Activated CD8-positive, alpha-beta T cell treated with anti-CD3 and anti-CD28 coated beads, Interleukin-2, amount 10 ng/mL, durations not matched to agents 7 days and 5 days (primary cell): ENCODE measurements at regions not wholly inside any gene's neighbourhood (a gene's known extent, or its start where the extent isn't known, plus 50 kb on each side); places are given as distances from the start of the nearest gene placed in this dataset.

Experiments used
- ATAC-seq: fragments of 150-1000 bp; cut with Tn5 transposase; one replicate; pipeline ENCODE4 v1.10.0; 2021; ENCODE audit warnings: moderate library complexity
- CTCF ChIA-PET: fragments of 350-600 bp; sonication (Branson Sonifier 250); formaldehyde crosslinking; loops from one replicate; lab custom pipeline; 2021; ENCODE audit warnings: antibody characterized with exemption; lab: Charles Lee
- POLR2A ChIA-PET: fragments of 350-600 bp; sonication (Branson Sonifier 250); formaldehyde crosslinking; loops from one replicate; lab custom pipeline; 2021; ENCODE audit warnings: antibody characterized with exemption; lab: Charles Lee
- DNase-seq: peaks from one replicate; pipeline ENCODE4 v3.0.0-alpha.2; 2020
- H3K27ac Mint-ChIP-seq: one replicate; pipeline ENCODE4 v1.8.0; 2021; ENCODE audit warnings: mild to moderate bottlenecking, mixed read lengths
- H3K27me3 Mint-ChIP-seq: one replicate; pipeline ENCODE4 v1.8.0; 2021; ENCODE audit warnings: low read depth, mixed read lengths
- H3K36me3 Mint-ChIP-seq: one replicate; pipeline ENCODE4 v1.8.0; 2021; ENCODE audit warnings: low read depth, mixed read lengths
- H3K4me1 Mint-ChIP-seq: one replicate; pipeline ENCODE4 v1.8.0; 2021; ENCODE audit warnings: low read depth, mixed read lengths
- H3K4me3 Mint-ChIP-seq: one replicate; pipeline ENCODE4 v1.8.0; 2021; ENCODE audit warnings: mild to moderate bottlenecking, mixed read lengths
- H3K9me3 Mint-ChIP-seq: one replicate; pipeline ENCODE4 v1.8.0; 2022; ENCODE audit warnings: mixed read lengths; ENCODE audit not compliant: insufficient read depth

DNA sequence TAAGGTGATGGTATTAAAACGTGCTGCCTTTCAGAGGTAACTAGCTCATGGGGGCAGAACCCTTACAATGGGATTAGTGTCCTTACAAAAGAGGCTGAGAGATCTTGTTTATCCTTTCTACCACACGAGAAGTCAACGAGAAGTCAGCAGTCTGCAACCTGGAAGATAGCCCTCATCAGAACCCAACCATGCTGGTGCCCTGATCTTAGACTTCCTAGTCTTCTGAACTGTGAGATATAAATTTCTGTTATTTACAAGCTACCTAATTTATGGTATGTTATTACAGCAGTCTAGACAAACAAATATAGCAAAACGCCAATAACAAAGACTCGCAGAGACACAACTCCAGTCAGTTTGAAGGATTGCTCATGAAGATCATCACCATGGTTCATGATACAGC is 157.5 kb upstream of the TMEM106B start:
- ChIA-PET CTCF (no interaction called here), POLR2A (no interaction called here)
- ATAC-seq, result no peak
- H3K9me3 Mint-ChIP-seq, result peaks cover 5% of the 10 kb centered on the region
- H3K4me1 Mint-ChIP-seq, result no peaks in the 10 kb centered on the region
- H3K36me3 Mint-ChIP-seq, result peaks cover 2% of the 10 kb centered on the region
- no peak for DNase-seq
- peaks cover 7% of the 10 kb centered on the region for H3K27me3 Mint-ChIP-seq
- H3K27ac Mint-ChIP-seq, result no peak overlapping the region
- H3K4me3 Mint-ChIP-seq, result no peak overlapping the region

GRCh38 chr7:12054830-12055229 is 156.3 kb upstream of the TMEM106B start:
- no peaks in the 10 kb centered on the region for H3K4me1 Mint-ChIP-seq
- H3K36me3 Mint-ChIP-seq, result peaks cover 2% of the 10 kb centered on the region
- no peak overlapping the region for H3K4me3 Mint-ChIP-seq

GRCh38 chr7:12056381-12056780 is 154.7 kb upstream of the TMEM106B start:
- ChIA-PET POLR2A (no interaction called here), CTCF (no interaction called here)
- Mint-ChIP-seq H3K27ac (no peak overlapping the region), H3K4me3 (no peak overlapping the region), H3K27me3 (peaks cover 7% of the 10 kb centered on the region), H3K9me3 (peaks cover 5% of the 10 kb centered on the region), H3K36me3 (peaks cover 2% of the 10 kb centered on the region), H3K4me1 (no peaks in the 10 kb centered on the region)
- ATAC-seq, result no peak
- DNase-seq, result no peak

More at GRCh38 chr7:12054830-12055229, 156.3 kb upstream of the TMEM106B start:
- no peak overlapping the region for H3K27ac Mint-ChIP-seq
- DNase-seq (no peak), ATAC-seq (no peak)
- peaks cover 5% of the 10 kb centered on the region for H3K27me3 Mint-ChIP-seq
- ChIA-PET POLR2A (no interaction called here), CTCF (interaction anchor here (1.2 kb wide), 1 partner anchor 268 kb away, joined by 3 read pairs; no protein-coding TSS in a partner anchor)
- H3K9me3 Mint-ChIP-seq, result peaks cover 5% of the 10 kb centered on the region

DNA sequence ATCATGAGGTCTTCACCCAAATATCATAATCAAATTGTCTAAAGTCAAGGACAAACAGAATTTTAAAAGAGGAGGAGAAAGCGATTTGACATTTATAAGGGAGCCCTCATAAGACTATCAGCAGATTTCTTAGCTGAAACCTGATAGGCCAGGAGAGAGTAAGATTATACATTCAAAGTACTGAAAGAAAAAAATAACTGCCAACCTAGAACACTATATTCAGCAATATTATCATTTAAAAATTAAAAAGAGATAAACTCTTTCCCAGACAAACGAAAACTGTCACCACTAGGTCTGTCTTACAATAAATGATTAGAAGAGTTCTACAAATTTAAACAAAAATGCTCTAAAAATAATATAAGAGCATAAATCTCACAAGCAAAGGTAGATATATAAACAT is 154.1 kb upstream of the TMEM106B start:
- Mint-ChIP-seq H3K27me3 (peaks cover 5% of the 10 kb centered on the region), H3K9me3 (peaks cover 5% of the 10 kb centered on the region), H3K27ac (no peak overlapping the region), H3K4me3 (no peak overlapping the region), H3K36me3 (peaks cover 2% of the 10 kb centered on the region), H3K4me1 (no peaks in the 10 kb centered on the region)
- no peak for DNase-seq
- POLR2A ChIA-PET, result no interaction called here
- no peak for ATAC-seq
- CTCF ChIA-PET, result no interaction called here

- CTCF ChIA-PET, result interaction anchor here (1.0 to 2.0 kb wide), 4 partner anchors 12 to 428 kb away, joined by 3 to 5 read pairs (median 4); no protein-coding TSS in a partner anchor
- POLR2A ChIA-PET, result no interaction called here
- H3K9me3 Mint-ChIP-seq, result peaks cover 5% of the 10 kb centered on the region
- H3K27me3 Mint-ChIP-seq, result peaks cover 9% of the 10 kb centered on the region
- no peaks in the 10 kb centered on the region for H3K36me3 Mint-ChIP-seq
- no peak overlapping the region for H3K4me3 Mint-ChIP-seq
- no peak overlapping the region for H3K27ac Mint-ChIP-seq
- H3K4me1 Mint-ChIP-seq, result no peaks in the 10 kb centered on the region
- DNase-seq, result peak; percentile 24
- ATAC-seq, result no peak
Measured at GRCh38 chr7:12062062-12062461, 149.0 kb upstream of the TMEM106B start.

DNA sequence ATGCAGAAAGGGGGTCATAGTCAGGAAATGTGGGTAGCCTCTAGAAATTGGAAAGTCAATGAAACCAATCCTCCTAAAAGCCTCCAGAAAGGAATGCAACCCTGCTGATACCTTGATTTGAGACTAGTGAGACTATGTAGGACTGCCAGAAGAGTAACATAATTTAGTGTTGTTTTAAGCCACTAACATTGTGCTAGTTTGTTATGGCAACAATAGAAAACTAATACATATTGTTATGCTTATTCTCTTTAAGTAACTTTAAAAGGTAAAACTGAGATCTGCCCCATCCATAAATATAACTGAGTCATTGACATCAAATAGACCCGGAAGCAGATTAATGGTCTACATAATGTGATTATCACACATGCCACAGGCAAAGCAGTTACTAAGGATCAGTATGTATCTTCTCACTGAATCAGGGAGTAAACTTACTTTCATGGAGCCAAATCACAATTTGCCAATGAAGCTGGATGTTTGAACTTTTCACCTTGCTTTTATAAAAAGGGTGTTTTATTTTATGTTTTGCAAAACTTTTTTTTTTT is 146.4 kb upstream of the TMEM106B start:
- H3K27ac Mint-ChIP-seq, result no peak overlapping the region
- H3K4me1 Mint-ChIP-seq, result no peaks in the 10 kb centered on the region
- peaks cover 7% of the 10 kb centered on the region for H3K27me3 Mint-ChIP-seq
- no peaks in the 10 kb centered on the region for H3K9me3 Mint-ChIP-seq
- CTCF ChIA-PET, result interaction anchor here (0.5 to 1.3 kb wide), 2 partner anchors 47 to 176 kb away, joined by 3 read pairs; no protein-coding TSS in a partner anchor
- DNase-seq (no peak), ATAC-seq (no peak)
- H3K4me3 Mint-ChIP-seq, result no peak overlapping the region
- no peaks in the 10 kb centered on the region for H3K36me3 Mint-ChIP-seq
- POLR2A ChIA-PET, result no interaction called here

GRCh38 chr7:12066004-12066403 is 145.1 kb upstream of the TMEM106B start:
- ChIA-PET POLR2A (no interaction called here), CTCF (interaction anchor here (0.8 kb wide), 1 partner anchor 225 kb away, joined by 3 read pairs; no protein-coding TSS in a partner anchor)
- no peaks in the 10 kb centered on the region for H3K9me3 Mint-ChIP-seq
- DNase-seq (no peak), ATAC-seq (no peak)
- H3K27me3 Mint-ChIP-seq, result peaks cover 7% of the 10 kb centered on the region
- no peak overlapping the region for H3K4me3 Mint-ChIP-seq
- H3K36me3 Mint-ChIP-seq, result no peaks in the 10 kb centered on the region
- H3K27ac Mint-ChIP-seq, result no peak overlapping the region
- no peaks in the 10 kb centered on the region for H3K4me1 Mint-ChIP-seq

DNA sequence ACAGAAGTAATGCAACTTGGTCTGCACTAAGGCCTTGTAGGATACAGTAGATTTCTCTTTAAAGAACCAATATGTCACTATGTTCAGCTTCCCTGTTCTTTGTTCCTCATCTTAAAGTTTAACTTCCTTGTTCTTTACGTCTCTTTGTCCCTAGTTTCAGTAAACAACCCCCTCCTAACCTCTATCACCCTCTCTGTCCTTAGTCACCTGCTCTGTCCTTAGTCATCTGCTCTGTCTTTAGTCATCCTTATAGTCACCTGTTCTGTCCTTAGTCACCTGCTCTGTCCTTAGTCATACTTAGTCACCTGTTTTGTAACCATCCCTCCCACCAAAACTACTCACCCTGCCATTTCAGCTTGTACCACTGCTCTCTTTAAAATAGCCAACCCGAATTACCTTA is 144.6 kb upstream of the TMEM106B start:
- DNase-seq, result no peak
- ChIA-PET POLR2A (no interaction called here), CTCF (no interaction called here)
- Mint-ChIP-seq H3K4me1 (no peaks in the 10 kb centered on the region), H3K27me3 (peaks cover 4% of the 10 kb centered on the region), H3K9me3 (no peaks in the 10 kb centered on the region), H3K27ac (no peak overlapping the region), H3K36me3 (no peaks in the 10 kb centered on the region), H3K4me3 (no peak overlapping the region)
- ATAC-seq, result no peak

DNA sequence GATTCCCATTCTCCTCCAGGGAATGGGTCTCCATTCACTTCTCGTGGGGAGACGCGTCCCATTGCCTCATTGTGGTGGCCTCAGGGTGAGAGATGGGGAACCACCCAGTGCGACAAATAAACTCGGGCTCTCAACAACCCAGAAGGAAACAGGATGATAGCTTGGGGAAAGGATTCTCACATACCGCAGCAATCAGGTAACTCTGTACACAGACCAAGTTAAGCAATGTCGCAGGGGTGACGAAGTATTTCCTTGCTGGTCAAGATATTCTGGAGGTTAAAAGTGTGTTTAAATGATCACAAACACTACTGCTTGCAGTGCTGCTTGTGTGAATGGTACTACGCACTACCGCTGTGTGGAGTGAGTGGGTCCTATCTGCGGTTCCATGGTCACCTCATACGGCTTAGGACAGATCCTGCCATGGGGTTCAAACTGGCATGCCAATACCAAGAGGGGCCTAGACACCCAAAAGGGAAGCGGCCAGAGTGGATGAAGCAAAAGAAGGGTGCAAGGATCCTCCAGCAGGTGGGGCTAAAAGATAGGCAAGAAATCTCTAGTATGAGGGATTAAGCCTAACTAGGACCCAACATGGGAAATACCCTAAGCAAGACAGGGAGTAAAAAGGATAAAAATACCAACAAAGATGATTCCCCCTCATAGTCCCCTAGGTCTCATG is 143.8 kb upstream of the TMEM106B start:
- ATAC-seq, result peak; percentile 77
- Mint-ChIP-seq H3K27me3 (peaks cover 2% of the 10 kb centered on the region), H3K27ac (no peak overlapping the region), H3K36me3 (no peaks in the 10 kb centered on the region), H3K4me3 (no peak overlapping the region), H3K4me1 (no peaks in the 10 kb centered on the region), H3K9me3 (no peaks in the 10 kb centered on the region)
- CTCF ChIA-PET, result interaction anchor here (2.2 kb wide), 1 partner anchor 256 kb away, joined by 14 read pairs; no protein-coding TSS in a partner anchor
- POLR2A ChIA-PET, result no interaction called here
- DNase-seq, result peak; percentile 72

DNA sequence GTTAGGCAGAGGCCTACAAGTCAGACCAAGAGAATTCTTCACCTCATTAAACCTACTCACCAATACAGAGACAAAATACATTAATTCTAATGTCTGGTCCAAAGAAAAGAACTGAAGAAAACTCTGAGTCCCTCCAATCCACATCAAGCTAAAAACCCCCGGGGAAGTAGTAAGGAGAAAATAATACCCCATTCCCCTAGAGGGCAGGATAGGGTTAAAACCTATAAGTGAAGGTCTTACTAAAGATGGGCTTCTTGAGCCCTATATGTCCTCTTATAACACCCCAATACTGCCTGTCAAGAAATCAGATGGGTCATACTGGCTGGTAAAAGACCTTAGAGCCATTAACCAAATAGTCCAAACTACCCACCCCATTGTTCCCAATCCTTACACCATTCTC is 141.3 kb upstream of the TMEM106B start:
- Mint-ChIP-seq H3K27ac (no peak overlapping the region), H3K4me3 (no peak overlapping the region), H3K9me3 (peaks cover 5% of the 10 kb centered on the region), H3K27me3 (no peaks in the 10 kb centered on the region), H3K36me3 (no peaks in the 10 kb centered on the region), H3K4me1 (no peaks in the 10 kb centered on the region)
- no peak for DNase-seq
- no peak for ATAC-seq
- CTCF ChIA-PET, result interaction anchor here (1.0 to 2.2 kb wide), 4 partner anchors 12 to 253 kb away, joined by 3 to 14 read pairs (median 4); no protein-coding TSS in a partner anchor
- POLR2A ChIA-PET, result no interaction called here

GRCh38 chr7:12074889-12075288 is 136.2 kb upstream of the TMEM106B start:
- CTCF ChIA-PET, result no interaction called here
- Mint-ChIP-seq H3K4me1 (no peaks in the 10 kb centered on the region), H3K36me3 (peaks cover 6% of the 10 kb centered on the region), H3K9me3 (peaks cover 14% of the 10 kb centered on the region), H3K4me3 (no peak overlapping the region), H3K27ac (no peak overlapping the region), H3K27me3 (no peaks in the 10 kb centered on the region)
- ATAC-seq, result no peak
- POLR2A ChIA-PET, result no interaction called here
- DNase-seq, result no peak

DNA sequence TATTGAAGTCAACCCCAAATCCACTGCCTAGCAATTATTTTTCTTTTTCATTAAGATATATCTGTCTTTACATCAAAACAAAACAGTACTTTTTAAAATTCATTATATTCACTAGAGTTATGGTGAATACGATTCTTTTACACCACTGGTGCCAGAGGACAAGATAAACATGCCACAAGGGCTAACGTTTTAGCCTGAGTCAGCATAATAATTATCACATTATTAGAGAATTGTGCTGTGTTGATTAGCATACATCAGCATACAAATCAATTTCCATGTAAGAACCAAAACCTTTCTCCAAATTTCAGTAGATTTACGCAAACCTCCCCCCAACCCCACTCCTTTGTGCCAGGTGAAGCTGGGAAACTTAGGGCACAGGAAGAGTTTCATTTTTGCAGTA is 131.1 kb upstream of the TMEM106B start:
- CTCF ChIA-PET, result no interaction called here
- no peak for ATAC-seq
- POLR2A ChIA-PET, result no interaction called here
- Mint-ChIP-seq H3K27ac (no peak overlapping the region), H3K27me3 (peaks cover 5% of the 10 kb centered on the region), H3K36me3 (peaks cover 6% of the 10 kb centered on the region), H3K4me3 (no peak overlapping the region), H3K9me3 (peaks cover 9% of the 10 kb centered on the region), H3K4me1 (no peaks in the 10 kb centered on the region)
- no peak for DNase-seq
